A549 (cell line): ENCODE measurements at regions not wholly inside any gene's neighbourhood (a gene's known extent, or its start where the extent isn't known, plus 50 kb on each side); places are given as distances from the start of the nearest gene placed in this dataset.

Source experiments
- ATAC-seq, 2 experiments: fragments of 200-7000 bp in 1 of 2; fragments of >200 bp in 1 of 2; cut with Nextera tagmentation in 1 of 2; cut with Tn5 transposase in 1 of 2; 3 replicates each; pipeline versions ENCODE4 v1.8.0 to v1.9.1; 2018 to 2020; ENCODE audit warnings: mild to moderate bottlenecking in 1 of 2, moderate library complexity in 1 of 2
- CTCF ChIA-PET: fragments of 300-600 bp; sonication (Branson Sonifier 250); formaldehyde crosslinking; extraction: SDS; loops from one replicate; lab custom pipeline; 2021; ENCODE audit warnings: antibody characterized with exemption, inconsistent platforms; lab: Yijun Ruan, JAX
- POLR2A ChIA-PET: fragments of 350-600 bp; formaldehyde crosslinking; extraction: SDS; loops from one replicate; lab custom pipeline; 2021; ENCODE audit warnings: antibody characterized with exemption, inconsistent platforms; lab: Yijun Ruan, JAX
- DNase-seq, 2 experiments: peaks; one replicate each; pipeline versions ENCODE4 v3.0.0 to v3.0.0-alpha.2; 2011 to 2016; ENCODE audit warnings: low read depth in 1 of 2, low spot score in 1 of 2
- FAIRE-seq: peaks from 2 replicates; lab custom pipeline; 2011; peaks lifted over from hg19 to GRCh38; lab: Jason Lieb, UNC
- H3K27ac ChIP-seq, 2 experiments: fragments of >200 bp; sonication (Bioruptor Twin); formaldehyde crosslinking; 3 replicates each; pipeline ENCODE4 v1.5.1; 2016 to 2017
- H3K4me1 ChIP-seq: fragments of >200 bp; sonication (Bioruptor Twin); formaldehyde crosslinking; 3 replicates; pipeline ENCODE4 v1.6.1; 2016
- H3K4me2 ChIP-seq: fragments of >200 bp; sonication (Bioruptor Twin); formaldehyde crosslinking; 3 replicates; pipeline ENCODE4 v1.6.1; 2016
- H3K4me3 ChIP-seq: fragments of >200 bp; sonication (Bioruptor Twin); formaldehyde crosslinking; 3 replicates; pipeline ENCODE4 v1.5.1; 2016
- H3K9me3 ChIP-seq: fragments of >200 bp; sonication (Bioruptor Twin); formaldehyde crosslinking; 3 replicates; pipeline ENCODE4 v1.6.1; 2016
- ATOH8 ChIP-seq: fragments of 250-450 bp; sonication (Bioruptor Pico); IDR thresholded peaks from 2 replicates; pipeline ENCODE4 v1.5.0; 2020; ENCODE audit warnings: low read depth, mild to moderate bottlenecking, moderate library complexity
- BCL3 ChIP-seq: fragments of >200 bp; sonication (Bioruptor Twin); formaldehyde crosslinking; IDR thresholded peaks from 3 replicates; pipeline ENCODE4 v1.6.1; 2016
- BHLHE40 ChIP-seq: IDR thresholded peaks from 2 replicates; pipeline ENCODE4 v1.6.1; 2012; ENCODE audit warnings: low read depth, low read length, inconsistent platforms
- CBX8 ChIP-seq: fragments of 200-600 bp; sonication (generic); IDR thresholded peaks from 2 replicates; pipeline ENCODE4 v1.6.1; 2016
- CEBPB ChIP-seq, 2 experiments: fragments of >200 bp in 1 of 2; sonication (Bioruptor Twin) in 1 of 2; formaldehyde crosslinking in 1 of 2; IDR thresholded peaks; 2 replicates each; pipeline ENCODE4 v1.6.1; 2012 to 2016
- FOSB ChIP-seq: fragments of 250-450 bp; sonication (Bioruptor Pico); IDR thresholded peaks from 2 replicates; pipeline ENCODE4 v1.5.0; 2020; ENCODE audit warnings: mild to moderate bottlenecking, moderate library complexity
- FOSL2 ChIP-seq, 2 experiments: fragments of 450-650 bp in 1 of 2; fragments of >200 bp in 1 of 2; sonication (Bioruptor Twin) in 1 of 2; formaldehyde crosslinking; IDR thresholded peaks; 2 replicates each; pipeline versions ENCODE4 v1.5.0 to v1.6.1; 2016 to 2020; ENCODE audit warnings: mild to moderate bottlenecking in 1 of 2, moderate library complexity in 1 of 2
- GATA3 ChIP-seq: IDR thresholded peaks from 2 replicates; pipeline ENCODE4 v1.6.1; 2012; ENCODE audit warnings: borderline replicate concordance
- HES2 ChIP-seq: fragments of >200 bp; sonication (Bioruptor Twin); formaldehyde crosslinking; IDR thresholded peaks from 2 replicates; pipeline ENCODE4 v1.6.1; 2016
- HOXA7 ChIP-seq: fragments of 250-450 bp; sonication (Bioruptor Pico); IDR thresholded peaks from 2 replicates; pipeline ENCODE4 v1.5.0; 2020; ENCODE audit warnings: mild to moderate bottlenecking, moderate library complexity
- HOXB5 ChIP-seq: fragments of 250-450 bp; sonication (Bioruptor Pico); IDR thresholded peaks from 2 replicates; pipeline ENCODE4 v1.5.0; 2020; ENCODE audit warnings: mild to moderate bottlenecking, moderate library complexity
- JUN ChIP-seq, 2 experiments: fragments of >200 bp; sonication (Bioruptor Twin); formaldehyde crosslinking; IDR thresholded peaks; 2 replicates in 1 of 2; 3 replicates in 1 of 2; pipeline ENCODE4 v1.6.1; 2016 to 2017
- JUNB ChIP-seq: fragments of >200 bp; sonication (Bioruptor Twin); formaldehyde crosslinking; IDR thresholded peaks from 2 replicates; pipeline ENCODE4 v1.6.1; 2016
- KDM1A ChIP-seq: fragments of 200-600 bp; sonication (generic); IDR thresholded peaks from 2 replicates; pipeline ENCODE4 v1.6.1; 2016; ENCODE audit warnings: low read depth, mild to moderate bottlenecking
- MAX ChIP-seq: IDR thresholded peaks from 2 replicates; pipeline ENCODE4 v1.6.1; 2012
- NFE2L2 ChIP-seq: fragments of 150-350 bp; conservative IDR thresholded peaks from 2 replicates; pipeline ENCODE4 v1.6.1; 2014; ENCODE audit warnings: low read length
- NPAS2 ChIP-seq: fragments of 250-450 bp; sonication (Bioruptor Pico); IDR thresholded peaks from 2 replicates; pipeline ENCODE4 v1.8.0; 2022; ENCODE audit warnings: mild to moderate bottlenecking, moderate library complexity, borderline replicate concordance
- NR3C1 ChIP-seq: fragments of >200 bp; sonication (Bioruptor Twin); formaldehyde crosslinking; IDR thresholded peaks from 3 replicates; pipeline ENCODE4 v1.6.1; 2017
- POLR2AphosphoS2 ChIP-seq: conservative IDR thresholded peaks from 2 replicates; pipeline ENCODE4 v1.6.1; 2012; ENCODE audit warnings: low read length, improper control_type of control experiment, inconsistent platforms
- RCOR1 ChIP-seq: fragments of 150-350 bp; IDR thresholded peaks from 2 replicates; pipeline ENCODE4 v1.6.1; 2014; ENCODE audit warnings: antibody characterized with exemption, low read length, low read depth
- REST ChIP-seq: fragments of 200-600 bp; sonication (generic); IDR thresholded peaks from 2 replicates; pipeline ENCODE4 v1.6.1; 2016; ENCODE audit warnings: antibody characterized with exemption, mild to moderate bottlenecking, moderate library complexity
- RFX5 ChIP-seq: fragments of 450-650 bp; IDR thresholded peaks from 2 replicates; pipeline ENCODE4 v1.7.1; 2014; ENCODE audit warnings: antibody characterized with exemption, mild to moderate bottlenecking, moderate library complexity
- SMC3 ChIP-seq: fragments of >200 bp; sonication (Bioruptor Twin); formaldehyde crosslinking; IDR thresholded peaks from 3 replicates; pipeline ENCODE4 v1.6.1; 2018; ENCODE audit warnings: inconsistent platforms
- SREBF2 ChIP-seq: fragments of 450-650 bp; IDR thresholded peaks from 2 replicates; pipeline ENCODE4 v1.6.1; 2014; ENCODE audit warnings: mild to moderate bottlenecking, moderate library complexity
- TP53 ChIP-seq: fragments of 250-450 bp; sonication (Bioruptor Pico); IDR thresholded peaks from 2 replicates; pipeline ENCODE4 v1.5.0; 2021; ENCODE audit warnings: mild to moderate bottlenecking, moderate library complexity
- ZC3H11A ChIP-seq: fragments of 450-650 bp; IDR thresholded peaks from 2 replicates; pipeline ENCODE4 v1.6.1; 2014; ENCODE audit warnings: antibody characterized with exemption, mild to moderate bottlenecking
- WGBS: methylation state at CpG from one replicate; pipeline ENCODE4 v1.1.6; 2017; ENCODE audit errors: missing lambda C conversion rate; 5-methylcytosine and 5-hydroxymethylcytosine counted together

GRCh38 chr1:81371864-81372263 lies 428.9 kb upstream of the ADGRL2 start:
- no peaks in the 10 kb centered on the region for H3K9me3 ChIP-seq
- 21% methylated on average over 3 of the region's 3 CpGs for WGBS
- TF ChIP-seq BCL3 (no peak), ZC3H11A (no peak), TP53 (CRISPR knock-in tag) (no peak), RFX5 (no peak), NFE2L2 (no peak), POLR2AphosphoS2 (no peak)
- POLR2A ChIA-PET: no interaction called here
- H3K4me1 ChIP-seq: no peaks in the 10 kb centered on the region
- H3K4me2 ChIP-seq: no peak overlapping the region
- DNase-seq (no peak), FAIRE-seq (no peak), ATAC-seq (no peak)
- H3K4me3 ChIP-seq: no peak overlapping the region
- CTCF ChIA-PET: no interaction called here
- H3K27ac ChIP-seq: no peak overlapping the region

- TF ChIP-seq CBX8 (no peak), SREBF2 (no peak), BCL3 (no peak)
- H3K9me3 ChIP-seq: no peaks in the 10 kb centered on the region
- CTCF ChIA-PET: no interaction called here
- H3K4me2 ChIP-seq: no peak overlapping the region
- no peaks in the 10 kb centered on the region for H3K4me1 ChIP-seq
- ATAC-seq: no peak
- no peak for DNase-seq
- H3K27ac ChIP-seq: no peak overlapping the region
- FAIRE-seq: no peak
- POLR2A ChIA-PET: no interaction called here
- no peak overlapping the region for H3K4me3 ChIP-seq
Measured at GRCh38 chr1:81369833-81370232, 430.9 kb upstream of the ADGRL2 start.

- CTCF ChIA-PET: interaction anchor here (0.8 to 0.9 kb wide), 2 partner anchors 11 to 1314 kb away, joined by 3 read pairs; no protein-coding TSS in a partner anchor
Measured at GRCh38 chr1:81366173-81366572, 434.6 kb upstream of the ADGRL2 start.

GRCh38 chr1:81364088-81364487 lies 436.6 kb upstream of the ADGRL2 start:
- ATAC-seq: no peak
- POLR2A ChIA-PET: no interaction called here
- no peak for DNase-seq
- no peaks in the 10 kb centered on the region for H3K9me3 ChIP-seq
- H3K27ac ChIP-seq: no peak overlapping the region
- H3K4me2 ChIP-seq: no peak overlapping the region
- no peak overlapping the region for H3K4me3 ChIP-seq
- H3K4me1 ChIP-seq: no peaks in the 10 kb centered on the region
- no peak for FAIRE-seq
- CTCF ChIA-PET: no interaction called here
- 70% methylated on average over 1 of the region's 1 CpG for WGBS
- no peak for TF ChIP-seq SREBF2
- TF ChIP-seq MAX: no peak
- TF ChIP-seq CEBPB (IDR thresholded peaks at IDR 0.05): no peak
- TF ChIP-seq REST: no peak
- TF ChIP-seq BHLHE40: no peak
- TF ChIP-seq NR3C1: no peak
- TF ChIP-seq KDM1A: no peak
- TF ChIP-seq HOXA7 (CRISPR knock-in tag): no peak

More at GRCh38 chr1:81366173-81366572, 434.6 kb upstream of the ADGRL2 start:
- FAIRE-seq: no peak
- POLR2A ChIA-PET: no interaction called here
- ATAC-seq: no peak
- TF ChIP-seq HES2: no peak
- TF ChIP-seq FOSL2 (IDR thresholded peaks at IDR 0.05): no peak
- TF ChIP-seq FOSL2 (CRISPR knock-in tag; IDR thresholded peaks at IDR 0.05): no peak
- TF ChIP-seq RCOR1: no peak
- no peak for TF ChIP-seq JUN (IDR thresholded peaks at IDR 0.05)
- no peak for TF ChIP-seq NPAS2 (CRISPR knock-in tag)
- TF ChIP-seq NFE2L2: no peak
- TF ChIP-seq MAX: no peak
- no peak for TF ChIP-seq HOXB5 (CRISPR knock-in tag)
- TF ChIP-seq FOSB: no peak
- TF ChIP-seq GATA3: no peak
- TF ChIP-seq TP53 (CRISPR knock-in tag): no peak
- TF ChIP-seq ATOH8 (CRISPR knock-in tag): no peak
- TF ChIP-seq NR3C1: no peak
- no peak for TF ChIP-seq ZC3H11A
- TF ChIP-seq JUNB: no peak
- no peak for TF ChIP-seq KDM1A
- TF ChIP-seq CEBPB (IDR thresholded peaks at IDR 0.05): no peak
- TF ChIP-seq SMC3: no peak
- no peak overlapping the region for H3K4me3 ChIP-seq
- H3K27ac ChIP-seq: no peak overlapping the region
- H3K9me3 ChIP-seq: no peaks in the 10 kb centered on the region
- H3K4me1 ChIP-seq: no peaks in the 10 kb centered on the region
- DNase-seq: no peak
- H3K4me2 ChIP-seq: no peak overlapping the region
